GM23338 (cell line): ENCODE measurements at regions not wholly inside any gene's neighbourhood (a gene's known extent, or its start where the extent isn't known, plus 50 kb on each side); places are given as distances from the start of the nearest gene placed in this dataset.

Experiments
- ATAC-seq: fragments of 200-7000 bp; cut with Tn5 transposase; 3 replicates; pipeline ENCODE4 v1.9.1; 2020
- DNase-seq: peaks from one replicate; pipeline ENCODE4 v3.0.0-alpha.2; 2015; ENCODE audit warnings: low spot score
- H2AFZ ChIP-seq: fragments of 200-600 bp; sonication (generic); 2 replicates; pipeline ENCODE4 v1.8.0; 2016; ENCODE audit warnings: antibody characterized with exemption, mild to moderate bottlenecking, moderate library complexity
- H3F3A ChIP-seq: fragments of 200-600 bp; sonication (generic); replicated peaks from 2 replicates; pipeline ENCODE4 v1.8.0; 2017; ENCODE audit warnings: antibody characterized with exemption, mixed run types, low read depth
- H3K27ac ChIP-seq: fragments of 200-600 bp; sonication (generic); 2 replicates; pipeline ENCODE4 v1.6.1; 2016; ENCODE audit warnings: low read depth
- H3K27me3 ChIP-seq: fragments of 200-600 bp; sonication (generic); 2 replicates; pipeline ENCODE4 v1.8.0; 2016; ENCODE audit warnings: mild to moderate bottlenecking, mixed run types, moderate library complexity; ENCODE audit not compliant: insufficient read depth
- H3K36me3 ChIP-seq: fragments of 200-600 bp; sonication (generic); 2 replicates; pipeline ENCODE4 v1.8.0; 2016; ENCODE audit warnings: mild to moderate bottlenecking; ENCODE audit not compliant: insufficient read depth
- H3K4me1 ChIP-seq: fragments of 200-600 bp; sonication (generic); 2 replicates; pipeline ENCODE4 v1.8.0; 2016; ENCODE audit warnings: mild to moderate bottlenecking, moderate library complexity; ENCODE audit not compliant: insufficient read depth
- H3K4me2 ChIP-seq: fragments of 200-600 bp; sonication (generic); 2 replicates; pipeline ENCODE4 v1.7.1; 2017; ENCODE audit warnings: mixed run types
- H3K4me3 ChIP-seq: fragments of 200-600 bp; sonication (generic); 2 replicates; pipeline ENCODE4 v1.6.1; 2016; ENCODE audit warnings: mixed run types
- H3K79me2 ChIP-seq: fragments of 200-600 bp; sonication (generic); replicated peaks from 2 replicates; pipeline ENCODE4 v1.8.0; 2017; ENCODE audit warnings: mild to moderate bottlenecking; ENCODE audit not compliant: insufficient read depth
- H3K9me2 ChIP-seq: fragments of 200-600 bp; sonication (generic); 2 replicates; pipeline ENCODE4 v1.8.0; 2017; ENCODE audit not compliant: insufficient read depth
- H4K20me1 ChIP-seq: fragments of 200-600 bp; sonication (generic); replicated peaks from 2 replicates; pipeline ENCODE4 v1.8.0; 2017; ENCODE audit warnings: mild to moderate bottlenecking; ENCODE audit not compliant: insufficient read depth
- H3K27ac Mint-ChIP-seq: 2 replicates; pipeline ENCODE4 v1.8.0; 2020; ENCODE audit warnings: inconsistent platforms, mild to moderate bottlenecking, moderate library complexity, mixed read lengths
- H3K27me3 Mint-ChIP-seq: 3 replicates; pipeline ENCODE4 v1.8.0; 2022; ENCODE audit warnings: low read depth, mild to moderate bottlenecking, moderate library complexity, mixed read lengths, inconsistent platforms; ENCODE audit not compliant: insufficient read depth, poor library complexity
- H3K36me3 Mint-ChIP-seq: 3 replicates; pipeline ENCODE4 v1.8.0; 2021; ENCODE audit warnings: low read depth, mild to moderate bottlenecking, inconsistent platforms, moderate library complexity, mixed read lengths
- H3K4me1 Mint-ChIP-seq: 3 replicates; pipeline ENCODE4 v1.8.0; 2020; ENCODE audit warnings: mild to moderate bottlenecking, inconsistent platforms, mixed read lengths
- H3K4me3 Mint-ChIP-seq: 3 replicates; pipeline ENCODE4 v1.8.0; 2021; ENCODE audit warnings: moderate library complexity, mild to moderate bottlenecking, inconsistent platforms, mixed read lengths
- H3K9me3 Mint-ChIP-seq: 3 replicates; pipeline ENCODE4 v1.8.0; 2020; ENCODE audit warnings: moderate library complexity, mild to moderate bottlenecking, inconsistent platforms, mixed read lengths
- CREB1 ChIP-seq: fragments of 250-450 bp; sonication (Bioruptor Pico); IDR thresholded peaks from 2 replicates; pipeline ENCODE4 v1.5.0; 2020; ENCODE audit warnings: low read depth, mild to moderate bottlenecking, moderate library complexity
- EZH2 ChIP-seq: fragments of 200-600 bp; sonication (generic); IDR thresholded peaks from one replicate; pipeline ENCODE4 v1.8.0; 2017; ENCODE audit warnings: antibody characterized with exemption, mild to moderate bottlenecking, low read depth; ENCODE audit not compliant: unreplicated experiment
- EZH2phosphoT487 ChIP-seq: fragments of 200-600 bp; sonication (generic); IDR thresholded peaks from one replicate; pipeline ENCODE4 v1.8.1; 2018; ENCODE audit warnings: antibody characterized with exemption; ENCODE audit not compliant: unreplicated experiment
- JUNB ChIP-seq: IDR thresholded peaks from one replicate; pipeline ENCODE4 v1.6.1; 2016; ENCODE audit warnings: antibody characterized with exemption; ENCODE audit not compliant: unreplicated experiment
- NANOG ChIP-seq: IDR thresholded peaks from 2 replicates; pipeline ENCODE4 v1.6.1; 2016; ENCODE audit warnings: antibody characterized with exemption, borderline replicate concordance
- POLR2AphosphoS5 ChIP-seq: IDR thresholded peaks from 2 replicates; pipeline ENCODE4 v1.6.1; 2016; ENCODE audit warnings: antibody characterized with exemption, low read depth
- REST ChIP-seq: IDR thresholded peaks from one replicate; pipeline ENCODE4 v1.6.1; 2018; ENCODE audit warnings: antibody characterized with exemption; ENCODE audit not compliant: unreplicated experiment
- STAT1 ChIP-seq: IDR thresholded peaks from one replicate; pipeline ENCODE4 v1.6.1; 2016; ENCODE audit warnings: antibody characterized with exemption; ENCODE audit not compliant: unreplicated experiment
- ZNF114 ChIP-seq: fragments of 250-450 bp; sonication (Bioruptor Pico); IDR thresholded peaks from 2 replicates; pipeline ENCODE4 v1.5.0; 2020; ENCODE audit warnings: mild to moderate bottlenecking, moderate library complexity
- ZNF331 ChIP-seq: fragments of 250-450 bp; sonication (Bioruptor Pico); IDR thresholded peaks from 2 replicates; pipeline ENCODE4 v1.5.0; 2020; ENCODE audit warnings: low read depth, mild to moderate bottlenecking, moderate library complexity
- TF ChIP-seq, protein P1 (sequence below): fragments of 250-450 bp; sonication (Bioruptor Pico); IDR thresholded peaks from 2 replicates; pipeline ENCODE4 v1.5.0; 2020; ENCODE audit warnings: mild to moderate bottlenecking, moderate library complexity
- TF ChIP-seq, protein P2 (sequence below), 2 experiments: fragments of 200-600 bp in 1 of 2; sonication (generic) in 1 of 2; conservative IDR thresholded peaks; 2 replicates each; pipeline versions ENCODE4 v1.5.1 to v1.6.1; 2016 to 2017; ENCODE audit warnings: antibody characterized with exemption in 2 of 2, low read depth in 2 of 2, mild to moderate bottlenecking in 2 of 2, moderate library complexity in 1 of 2
- TF ChIP-seq, protein P3 (sequence below): IDR thresholded peaks from 2 replicates; pipeline ENCODE4 v1.6.1; 2016; ENCODE audit warnings: antibody characterized with exemption

- ATAC-seq (no peak), DNase-seq (no peak)
- TF ChIP-seq EZH2, result no peak
- TF ChIP-seq JUNB, result no peak
- no peak for TF ChIP-seq NANOG
- TF ChIP-seq, protein P1, sequence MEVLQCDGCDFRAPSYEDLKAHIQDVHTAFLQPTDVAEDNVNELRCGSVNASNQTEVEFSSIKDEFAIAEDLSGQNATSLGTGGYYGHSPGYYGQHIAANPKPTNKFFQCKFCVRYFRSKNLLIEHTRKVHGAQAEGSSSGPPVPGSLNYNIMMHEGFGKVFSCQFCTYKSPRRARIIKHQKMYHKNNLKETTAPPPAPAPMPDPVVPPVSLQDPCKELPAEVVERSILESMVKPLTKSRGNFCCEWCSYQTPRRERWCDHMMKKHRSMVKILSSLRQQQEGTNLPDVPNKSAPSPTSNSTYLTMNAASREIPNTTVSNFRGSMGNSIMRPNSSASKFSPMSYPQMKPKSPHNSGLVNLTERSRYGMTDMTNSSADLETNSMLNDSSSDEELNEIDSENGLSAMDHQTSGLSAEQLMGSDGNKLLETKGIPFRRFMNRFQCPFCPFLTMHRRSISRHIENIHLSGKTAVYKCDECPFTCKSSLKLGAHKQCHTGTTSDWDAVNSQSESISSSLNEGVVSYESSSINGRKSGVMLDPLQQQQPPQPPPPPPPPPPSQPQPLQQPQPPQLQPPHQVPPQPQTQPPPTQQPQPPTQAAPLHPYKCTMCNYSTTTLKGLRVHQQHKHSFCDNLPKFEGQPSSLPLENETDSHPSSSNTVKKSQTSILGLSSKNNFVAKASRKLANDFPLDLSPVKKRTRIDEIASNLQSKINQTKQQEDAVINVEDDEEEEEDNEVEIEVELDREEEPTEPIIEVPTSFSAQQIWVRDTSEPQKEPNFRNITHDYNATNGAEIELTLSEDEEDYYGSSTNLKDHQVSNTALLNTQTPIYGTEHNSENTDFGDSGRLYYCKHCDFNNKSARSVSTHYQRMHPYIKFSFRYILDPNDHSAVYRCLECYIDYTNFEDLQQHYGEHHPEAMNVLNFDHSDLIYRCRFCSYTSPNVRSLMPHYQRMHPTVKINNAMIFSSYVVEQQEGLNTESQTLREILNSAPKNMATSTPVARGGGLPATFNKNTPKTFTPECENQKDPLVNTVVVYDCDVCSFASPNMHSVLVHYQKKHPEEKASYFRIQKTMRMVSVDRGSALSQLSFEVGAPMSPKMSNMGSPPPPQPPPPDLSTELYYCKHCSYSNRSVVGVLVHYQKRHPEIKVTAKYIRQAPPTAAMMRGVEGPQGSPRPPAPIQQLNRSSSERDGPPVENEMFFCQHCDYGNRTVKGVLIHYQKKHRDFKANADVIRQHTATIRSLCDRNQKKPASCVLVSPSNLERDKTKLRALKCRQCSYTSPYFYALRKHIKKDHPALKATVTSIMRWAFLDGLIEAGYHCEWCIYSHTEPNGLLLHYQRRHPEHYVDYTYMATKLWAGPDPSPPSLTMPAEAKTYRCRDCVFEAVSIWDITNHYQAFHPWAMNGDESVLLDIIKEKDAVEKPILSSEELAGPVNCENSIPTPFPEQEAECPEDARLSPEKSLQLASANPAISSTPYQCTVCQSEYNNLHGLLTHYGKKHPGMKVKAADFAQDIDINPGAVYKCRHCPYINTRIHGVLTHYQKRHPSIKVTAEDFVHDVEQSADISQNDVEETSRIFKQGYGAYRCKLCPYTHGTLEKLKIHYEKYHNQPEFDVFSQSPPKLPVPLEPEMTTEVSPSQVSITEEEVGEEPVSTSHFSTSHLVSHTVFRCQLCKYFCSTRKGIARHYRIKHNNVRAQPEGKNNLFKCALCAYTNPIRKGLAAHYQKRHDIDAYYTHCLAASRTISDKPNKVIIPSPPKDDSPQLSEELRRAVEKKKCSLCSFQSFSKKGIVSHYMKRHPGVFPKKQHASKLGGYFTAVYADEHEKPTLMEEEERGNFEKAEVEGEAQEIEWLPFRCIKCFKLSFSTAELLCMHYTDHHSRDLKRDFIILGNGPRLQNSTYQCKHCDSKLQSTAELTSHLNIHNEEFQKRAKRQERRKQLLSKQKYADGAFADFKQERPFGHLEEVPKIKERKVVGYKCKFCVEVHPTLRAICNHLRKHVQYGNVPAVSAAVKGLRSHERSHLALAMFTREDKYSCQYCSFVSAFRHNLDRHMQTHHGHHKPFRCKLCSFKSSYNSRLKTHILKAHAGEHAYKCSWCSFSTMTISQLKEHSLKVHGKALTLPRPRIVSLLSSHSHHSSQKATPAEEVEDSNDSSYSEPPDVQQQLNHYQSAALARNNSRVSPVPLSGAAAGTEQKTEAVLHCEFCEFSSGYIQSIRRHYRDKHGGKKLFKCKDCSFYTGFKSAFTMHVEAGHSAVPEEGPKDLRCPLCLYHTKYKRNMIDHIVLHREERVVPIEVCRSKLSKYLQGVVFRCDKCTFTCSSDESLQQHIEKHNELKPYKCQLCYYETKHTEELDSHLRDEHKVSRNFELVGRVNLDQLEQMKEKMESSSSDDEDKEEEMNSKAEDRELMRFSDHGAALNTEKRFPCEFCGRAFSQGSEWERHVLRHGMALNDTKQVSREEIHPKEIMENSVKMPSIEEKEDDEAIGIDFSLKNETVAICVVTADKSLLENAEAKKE (CRISPR knock-in tag), result no peak
- no peak for TF ChIP-seq CREB1 (CRISPR knock-in tag)
- TF ChIP-seq, protein P2, sequence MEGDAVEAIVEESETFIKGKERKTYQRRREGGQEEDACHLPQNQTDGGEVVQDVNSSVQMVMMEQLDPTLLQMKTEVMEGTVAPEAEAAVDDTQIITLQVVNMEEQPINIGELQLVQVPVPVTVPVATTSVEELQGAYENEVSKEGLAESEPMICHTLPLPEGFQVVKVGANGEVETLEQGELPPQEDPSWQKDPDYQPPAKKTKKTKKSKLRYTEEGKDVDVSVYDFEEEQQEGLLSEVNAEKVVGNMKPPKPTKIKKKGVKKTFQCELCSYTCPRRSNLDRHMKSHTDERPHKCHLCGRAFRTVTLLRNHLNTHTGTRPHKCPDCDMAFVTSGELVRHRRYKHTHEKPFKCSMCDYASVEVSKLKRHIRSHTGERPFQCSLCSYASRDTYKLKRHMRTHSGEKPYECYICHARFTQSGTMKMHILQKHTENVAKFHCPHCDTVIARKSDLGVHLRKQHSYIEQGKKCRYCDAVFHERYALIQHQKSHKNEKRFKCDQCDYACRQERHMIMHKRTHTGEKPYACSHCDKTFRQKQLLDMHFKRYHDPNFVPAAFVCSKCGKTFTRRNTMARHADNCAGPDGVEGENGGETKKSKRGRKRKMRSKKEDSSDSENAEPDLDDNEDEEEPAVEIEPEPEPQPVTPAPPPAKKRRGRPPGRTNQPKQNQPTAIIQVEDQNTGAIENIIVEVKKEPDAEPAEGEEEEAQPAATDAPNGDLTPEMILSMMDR (conservative IDR thresholded peaks at IDR 0.05; ENCODE audit: low read depth in 2 of 2), result no peak
- no peak for TF ChIP-seq STAT1
- TF ChIP-seq, protein P3, sequence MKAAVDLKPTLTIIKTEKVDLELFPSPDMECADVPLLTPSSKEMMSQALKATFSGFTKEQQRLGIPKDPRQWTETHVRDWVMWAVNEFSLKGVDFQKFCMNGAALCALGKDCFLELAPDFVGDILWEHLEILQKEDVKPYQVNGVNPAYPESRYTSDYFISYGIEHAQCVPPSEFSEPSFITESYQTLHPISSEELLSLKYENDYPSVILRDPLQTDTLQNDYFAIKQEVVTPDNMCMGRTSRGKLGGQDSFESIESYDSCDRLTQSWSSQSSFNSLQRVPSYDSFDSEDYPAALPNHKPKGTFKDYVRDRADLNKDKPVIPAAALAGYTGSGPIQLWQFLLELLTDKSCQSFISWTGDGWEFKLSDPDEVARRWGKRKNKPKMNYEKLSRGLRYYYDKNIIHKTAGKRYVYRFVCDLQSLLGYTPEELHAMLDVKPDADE, result no peak
- no peak for TF ChIP-seq ZNF114 (CRISPR knock-in tag)
- no peak for TF ChIP-seq ZNF331 (CRISPR knock-in tag)
- no peak for TF ChIP-seq POLR2AphosphoS5
- no peak for TF ChIP-seq REST
- no peak for TF ChIP-seq EZH2phosphoT487
- Histone ChIP-seq H3K27ac (no peak overlapping the region), H3K4me1 (no peaks in the 10 kb centered on the region), H3K36me3 (no peaks in the 10 kb centered on the region), H4K20me1 (no peaks in the 10 kb centered on the region), H3K79me2 (no peaks in the 10 kb centered on the region), H2AFZ (no peak overlapping the region), H3F3A (no peaks in the 10 kb centered on the region), H3K27me3 (no peaks in the 10 kb centered on the region), H3K9me2 (no peaks in the 10 kb centered on the region), H3K4me2 (no peak overlapping the region), H3K4me3 (no peak overlapping the region)
- Mint-ChIP-seq H3K4me1 (no peaks in the 10 kb centered on the region), H3K27me3 (no peaks in the 10 kb centered on the region), H3K4me3 (no peak overlapping the region), H3K36me3 (no peaks in the 10 kb centered on the region), H3K27ac (no peak overlapping the region), H3K9me3 (no peaks in the 10 kb centered on the region)
Observed at GRCh38 chr4:35325908-35326453, 918.3 kb downstream of the ARAP2 start.
